ENCODE measurements at regions not wholly inside any gene's neighbourhood (a gene's known extent, or its start where the extent isn't known, plus 50 kb on each side); places are given as distances from the start of the nearest gene placed in this dataset.
"Not testable (repeated sequence)": the region's sequence is repeated elsewhere in the genome, so short reads cannot be mapped to it uniquely, and the experiment has no call there.

DNA sequence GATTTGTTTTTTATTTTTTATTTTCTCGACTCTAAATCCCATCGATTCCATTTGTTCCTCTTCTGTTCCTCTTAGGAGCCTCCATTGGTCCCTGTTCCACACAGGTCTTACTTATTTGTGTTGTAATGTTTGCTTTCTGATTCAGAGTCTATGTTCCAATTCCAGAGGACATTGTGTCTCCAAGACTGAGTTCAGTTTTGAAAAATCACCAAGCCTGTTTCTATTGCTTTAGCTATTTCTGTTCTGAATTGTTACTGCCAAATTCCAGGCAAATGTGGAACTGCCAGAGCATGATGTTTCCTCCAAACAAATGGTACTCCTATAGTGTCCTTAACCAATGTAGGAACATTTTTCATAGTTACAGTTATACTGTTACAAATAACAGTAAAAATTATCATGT, 270.9 kb upstream of the SPTLC3 start:
- no peak for DNase-seq (ENCODE audit: extremely low read depth, insufficient read length)
- Histone ChIP-seq H3K36me3 (ENCODE audit: control insufficient read depth, insufficient read depth, low read length) (no peaks in the 10 kb centered on the region), H3K4me3 (replicated peaks; ENCODE audit: low read depth, low read length) (no peak overlapping the region), H3K27me3 (replicated peaks; ENCODE audit: control insufficient read depth, insufficient read depth, low read length) (no peaks in the 10 kb centered on the region)
- TF ChIP-seq, protein P1, sequence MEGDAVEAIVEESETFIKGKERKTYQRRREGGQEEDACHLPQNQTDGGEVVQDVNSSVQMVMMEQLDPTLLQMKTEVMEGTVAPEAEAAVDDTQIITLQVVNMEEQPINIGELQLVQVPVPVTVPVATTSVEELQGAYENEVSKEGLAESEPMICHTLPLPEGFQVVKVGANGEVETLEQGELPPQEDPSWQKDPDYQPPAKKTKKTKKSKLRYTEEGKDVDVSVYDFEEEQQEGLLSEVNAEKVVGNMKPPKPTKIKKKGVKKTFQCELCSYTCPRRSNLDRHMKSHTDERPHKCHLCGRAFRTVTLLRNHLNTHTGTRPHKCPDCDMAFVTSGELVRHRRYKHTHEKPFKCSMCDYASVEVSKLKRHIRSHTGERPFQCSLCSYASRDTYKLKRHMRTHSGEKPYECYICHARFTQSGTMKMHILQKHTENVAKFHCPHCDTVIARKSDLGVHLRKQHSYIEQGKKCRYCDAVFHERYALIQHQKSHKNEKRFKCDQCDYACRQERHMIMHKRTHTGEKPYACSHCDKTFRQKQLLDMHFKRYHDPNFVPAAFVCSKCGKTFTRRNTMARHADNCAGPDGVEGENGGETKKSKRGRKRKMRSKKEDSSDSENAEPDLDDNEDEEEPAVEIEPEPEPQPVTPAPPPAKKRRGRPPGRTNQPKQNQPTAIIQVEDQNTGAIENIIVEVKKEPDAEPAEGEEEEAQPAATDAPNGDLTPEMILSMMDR (IDR thresholded peaks at IDR 0.05; ENCODE audit: insufficient read depth, low read length, poor library complexity, severe bottlenecking), result no peak

DNA sequence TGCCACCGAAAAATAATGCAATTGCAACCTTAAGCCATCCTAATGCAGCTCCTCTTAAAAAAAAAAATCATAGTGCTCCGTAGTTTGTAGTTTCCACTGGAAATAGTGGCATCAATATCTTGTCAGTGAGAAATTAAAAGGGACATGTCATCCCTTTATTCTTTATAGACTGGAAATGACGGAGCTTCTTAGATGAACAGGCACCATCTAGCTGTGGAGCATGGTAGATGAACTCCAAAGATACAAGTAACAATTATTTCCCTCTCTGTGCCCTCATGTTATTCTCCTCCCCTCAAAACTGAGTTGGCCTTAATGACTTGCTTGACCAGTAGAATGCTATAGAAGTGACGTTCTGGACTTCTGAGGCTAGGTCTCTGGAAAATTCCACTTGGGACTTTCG, 268.1 kb upstream of the SPTLC3 start:
- Histone ChIP-seq H3K27me3 (replicated peaks; ENCODE audit: control insufficient read depth, insufficient read depth, low read length) (no peaks in the 10 kb centered on the region), H3K4me3 (replicated peaks; ENCODE audit: low read depth, low read length) (no peak overlapping the region), H3K36me3 (ENCODE audit: control insufficient read depth, insufficient read depth, low read length) (no peaks in the 10 kb centered on the region)
- no peak for DNase-seq (ENCODE audit: extremely low read depth, insufficient read length)
- TF ChIP-seq, protein P1 (IDR thresholded peaks at IDR 0.05; ENCODE audit: insufficient read depth, low read length, poor library complexity, severe bottlenecking), result no peak

DNA sequence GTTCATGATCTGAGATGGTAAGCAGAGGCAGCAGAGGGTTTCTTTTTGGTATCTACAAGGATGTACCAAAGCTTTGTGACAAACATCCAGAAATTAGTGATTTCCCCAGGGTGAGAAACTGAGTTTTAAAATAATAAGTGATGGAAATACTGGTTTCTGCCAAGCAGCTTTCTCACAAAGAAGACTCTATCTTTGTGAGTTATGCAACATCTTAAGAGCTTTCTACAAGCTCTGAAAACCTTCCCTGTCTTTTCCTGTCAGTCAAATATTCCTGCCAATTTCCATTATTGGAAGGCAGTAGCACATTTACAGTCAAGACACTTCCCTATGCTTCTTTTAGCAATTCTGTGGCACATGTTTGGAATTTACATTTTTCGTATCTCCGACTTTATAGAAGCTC, 264.7 kb upstream of the SPTLC3 start:
- H3K4me3 ChIP-seq (replicated peaks; ENCODE audit: low read depth, low read length), result no peak overlapping the region
- TF ChIP-seq, protein P1 (IDR thresholded peaks at IDR 0.05; ENCODE audit: insufficient read depth, low read length, poor library complexity, severe bottlenecking), result no peak
- DNase-seq (ENCODE audit: extremely low read depth, insufficient read length), result no peak
- no peaks in the 10 kb centered on the region for H3K27me3 ChIP-seq (replicated peaks; ENCODE audit: control insufficient read depth, insufficient read depth, low read length)
- no peaks in the 10 kb centered on the region for H3K36me3 ChIP-seq (ENCODE audit: control insufficient read depth, insufficient read depth, low read length)

DNA sequence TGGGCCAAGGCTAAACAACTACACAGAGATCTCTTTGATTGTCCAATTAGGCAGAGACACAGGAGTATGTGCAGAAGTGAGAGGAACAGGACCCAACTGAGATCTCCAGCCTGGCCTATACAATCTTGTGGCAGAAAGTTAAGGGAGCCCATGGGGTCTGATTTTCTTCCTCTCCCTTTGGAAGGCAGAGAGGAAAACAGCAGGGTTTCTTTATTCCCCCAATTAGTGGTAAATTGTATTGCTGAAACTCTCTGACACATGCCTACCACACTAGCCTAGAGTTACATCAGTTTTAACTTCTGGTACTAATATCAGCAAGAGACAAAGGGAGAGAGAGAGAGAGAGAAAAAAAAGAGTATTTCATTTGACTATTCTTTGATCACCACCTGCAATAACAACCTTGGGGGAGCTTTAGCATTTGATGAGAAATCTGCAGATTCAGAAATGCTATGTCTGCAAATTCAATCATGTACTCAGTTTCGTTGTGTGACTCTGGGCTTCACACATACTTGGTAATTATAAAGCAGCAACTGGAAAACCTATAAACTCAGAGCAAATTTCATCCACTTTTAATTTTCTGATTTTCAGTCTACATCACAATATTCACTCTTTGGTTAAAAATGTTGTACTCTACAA, 260.3 kb upstream of the SPTLC3 start:
- Histone ChIP-seq H3K4me3 (replicated peaks; ENCODE audit: low read depth, low read length) (no peak overlapping the region), H3K27me3 (replicated peaks; ENCODE audit: control insufficient read depth, insufficient read depth, low read length) (no peaks in the 10 kb centered on the region), H3K36me3 (ENCODE audit: control insufficient read depth, insufficient read depth, low read length) (no peaks in the 10 kb centered on the region)
- no peak for DNase-seq (ENCODE audit: extremely low read depth, insufficient read length)
- TF ChIP-seq, protein P1 (IDR thresholded peaks at IDR 0.05; ENCODE audit: insufficient read depth, low read length, poor library complexity, severe bottlenecking), result no peak

DNA sequence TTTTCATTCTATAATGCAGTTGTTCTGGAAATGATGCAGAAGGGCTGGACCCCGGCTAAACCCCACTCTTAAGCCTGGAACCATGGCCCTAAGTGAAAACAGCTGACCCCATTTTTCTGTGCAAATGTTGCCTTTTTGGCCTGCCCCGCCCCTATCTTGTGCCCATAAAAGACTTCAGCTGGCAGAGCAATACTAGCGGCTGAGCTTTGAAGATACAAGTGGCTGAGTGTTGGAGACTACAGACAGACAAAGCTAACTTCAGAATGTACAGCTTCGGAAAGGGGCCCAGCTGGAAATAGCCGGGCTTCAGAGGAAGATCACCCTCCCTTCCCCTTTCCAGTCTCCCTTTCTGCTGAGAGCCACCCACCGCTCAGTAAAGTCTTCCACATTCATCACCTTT, 258.6 kb upstream of the SPTLC3 start:
- Histone ChIP-seq H3K27me3 (replicated peaks; ENCODE audit: control insufficient read depth, insufficient read depth, low read length) (no peaks in the 10 kb centered on the region), H3K4me3 (replicated peaks; ENCODE audit: low read depth, low read length) (no peak overlapping the region), H3K36me3 (ENCODE audit: control insufficient read depth, insufficient read depth, low read length) (no peaks in the 10 kb centered on the region)
- TF ChIP-seq, protein P1 (IDR thresholded peaks at IDR 0.05; ENCODE audit: insufficient read depth, low read length, poor library complexity, severe bottlenecking), result no peak
- DNase-seq (ENCODE audit: extremely low read depth, insufficient read length), result no peak

DNA sequence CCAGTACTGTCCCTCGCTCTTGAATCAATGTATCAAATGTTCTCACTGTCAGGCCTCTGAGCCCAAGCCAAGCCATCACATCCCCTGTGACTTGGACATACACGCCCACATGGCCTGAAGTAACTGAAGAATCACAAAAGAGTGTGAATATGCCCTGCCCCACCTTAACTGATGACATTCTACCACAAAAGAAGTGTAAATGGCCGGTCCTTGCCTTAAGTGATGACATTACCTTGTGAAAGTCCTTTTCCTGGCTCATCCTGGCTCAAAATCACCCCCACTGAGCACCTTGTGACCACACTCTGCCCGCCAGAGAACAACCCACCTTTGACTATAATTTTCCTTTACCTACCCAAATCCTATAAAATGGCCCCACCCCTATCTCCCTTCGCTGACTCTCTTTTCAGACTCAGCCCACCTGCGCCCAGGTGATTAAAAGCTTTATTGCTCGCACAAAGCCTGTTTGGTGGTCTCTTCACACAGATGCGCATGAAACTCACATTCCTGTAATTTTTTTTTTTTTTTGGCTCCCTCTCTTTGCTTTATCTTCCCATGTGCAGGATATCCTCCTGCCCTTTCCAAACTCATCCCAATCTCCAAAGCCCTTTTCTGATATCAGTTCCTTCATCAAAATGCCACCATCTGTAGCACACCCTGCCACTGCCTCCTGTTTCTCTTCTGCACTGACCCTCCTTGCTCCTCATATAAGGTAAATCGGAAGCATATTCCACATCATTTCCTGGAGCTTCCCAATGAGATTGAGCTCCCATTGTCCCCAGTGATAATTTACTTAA, 255.7 kb upstream of the SPTLC3 start:
- H3K27me3 ChIP-seq (replicated peaks; ENCODE audit: control insufficient read depth, insufficient read depth, low read length); DNase-seq (ENCODE audit: extremely low read depth, insufficient read length); H3K4me3 ChIP-seq (replicated peaks; ENCODE audit: low read depth, low read length); H3K36me3 ChIP-seq (ENCODE audit: control insufficient read depth, insufficient read depth, low read length): not testable (repeated sequence)

DNA sequence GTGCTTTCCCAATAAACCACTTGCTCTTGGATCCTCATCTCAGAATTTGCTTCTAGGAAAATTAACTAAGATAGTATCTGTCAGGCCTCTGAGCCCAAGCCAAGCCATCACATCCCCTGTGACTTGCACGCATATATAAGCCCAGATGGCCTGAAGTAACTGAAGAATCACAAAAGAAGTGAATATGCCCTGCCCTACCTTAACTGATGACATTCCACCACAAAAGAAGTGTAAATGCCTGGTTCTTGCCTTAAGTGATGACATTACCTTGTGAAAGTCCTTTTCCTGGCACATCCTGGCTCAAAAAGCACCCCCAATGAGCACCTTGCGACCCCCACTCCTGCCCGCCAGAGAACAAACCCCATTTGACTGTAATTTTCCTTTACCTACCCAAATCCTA, 255.0 kb upstream of the SPTLC3 start:
- not testable (repeated sequence) for H3K27me3 ChIP-seq (replicated peaks; ENCODE audit: control insufficient read depth, insufficient read depth, low read length); H3K4me3 ChIP-seq (replicated peaks; ENCODE audit: low read depth, low read length); H3K36me3 ChIP-seq (ENCODE audit: control insufficient read depth, insufficient read depth, low read length); DNase-seq (ENCODE audit: extremely low read depth, insufficient read length)

DNA sequence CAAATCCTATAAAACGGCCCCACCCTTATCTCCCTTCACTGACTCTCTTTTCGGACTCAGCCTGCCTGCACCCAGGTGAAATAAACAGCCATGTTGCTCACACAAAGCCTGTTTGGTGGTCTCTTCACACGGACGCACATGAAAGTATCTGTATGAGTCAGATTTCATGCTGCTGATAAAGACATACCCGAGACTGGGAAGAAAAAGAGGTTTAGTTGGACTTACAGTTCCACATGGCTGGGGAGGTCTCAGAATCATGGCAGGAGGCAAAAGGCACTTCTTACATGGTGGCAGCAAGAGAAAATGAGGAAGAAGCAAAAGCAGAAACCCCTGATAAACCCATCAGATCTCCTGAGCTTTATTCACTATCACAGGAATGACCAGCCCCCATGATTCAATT, 249.3 kb upstream of the SPTLC3 start:
- not testable (repeated sequence) for H3K4me3 ChIP-seq (replicated peaks; ENCODE audit: low read depth, low read length); H3K27me3 ChIP-seq (replicated peaks; ENCODE audit: control insufficient read depth, insufficient read depth, low read length); H3K36me3 ChIP-seq (ENCODE audit: control insufficient read depth, insufficient read depth, low read length); DNase-seq (ENCODE audit: extremely low read depth, insufficient read length)

All from GM06990 (cell line).